Duodenal mucosa (tissue), 2 donors: ENCODE measurements at regions not wholly inside any gene's neighbourhood (a gene's known extent, or its start where the extent isn't known, plus 50 kb on each side); places are given as distances from the start of the nearest gene placed in this dataset.

Source experiments
- H3K27ac ChIP-seq: one replicate; pipeline ENCODE4 v1.7.0; 2013; ENCODE audit warnings: low read depth, low read length
- H3K27me3 ChIP-seq, 2 donors: one replicate each; pipeline ENCODE4 v1.7.0; 2013; ENCODE audit warnings: low read length in 2 of 2, control low read depth in 1 of 2; ENCODE audit not compliant: insufficient read depth in 2 of 2, control insufficient read depth in 1 of 2
- H3K36me3 ChIP-seq, 2 donors: one replicate each; pipeline ENCODE4 v1.7.0; 2013; ENCODE audit warnings: low read length in 2 of 2, control low read depth in 1 of 2; ENCODE audit not compliant: insufficient read depth in 2 of 2, control insufficient read depth in 1 of 2
- H3K4me1 ChIP-seq, 2 donors: one replicate each; pipeline ENCODE4 v1.7.0; 2013; ENCODE audit warnings: low read length in 2 of 2, control low read depth in 1 of 2; ENCODE audit not compliant: insufficient read depth in 2 of 2, control insufficient read depth in 1 of 2
- H3K4me3 ChIP-seq, 2 donors: one replicate each; pipeline ENCODE4 v1.7.0; 2013; ENCODE audit warnings: low read length in 2 of 2, low read depth in 1 of 2
- H3K9ac ChIP-seq, 2 donors: one replicate each; pipeline ENCODE4 v1.7.0; 2013; ENCODE audit warnings: low read length in 2 of 2, low read depth in 1 of 2
- H3K9me3 ChIP-seq, 2 donors: one replicate each; pipeline ENCODE4 v1.7.0; 2013; ENCODE audit warnings: low read length in 2 of 2, control low read depth in 1 of 2; ENCODE audit not compliant: control insufficient read depth in 1 of 2

DNA sequence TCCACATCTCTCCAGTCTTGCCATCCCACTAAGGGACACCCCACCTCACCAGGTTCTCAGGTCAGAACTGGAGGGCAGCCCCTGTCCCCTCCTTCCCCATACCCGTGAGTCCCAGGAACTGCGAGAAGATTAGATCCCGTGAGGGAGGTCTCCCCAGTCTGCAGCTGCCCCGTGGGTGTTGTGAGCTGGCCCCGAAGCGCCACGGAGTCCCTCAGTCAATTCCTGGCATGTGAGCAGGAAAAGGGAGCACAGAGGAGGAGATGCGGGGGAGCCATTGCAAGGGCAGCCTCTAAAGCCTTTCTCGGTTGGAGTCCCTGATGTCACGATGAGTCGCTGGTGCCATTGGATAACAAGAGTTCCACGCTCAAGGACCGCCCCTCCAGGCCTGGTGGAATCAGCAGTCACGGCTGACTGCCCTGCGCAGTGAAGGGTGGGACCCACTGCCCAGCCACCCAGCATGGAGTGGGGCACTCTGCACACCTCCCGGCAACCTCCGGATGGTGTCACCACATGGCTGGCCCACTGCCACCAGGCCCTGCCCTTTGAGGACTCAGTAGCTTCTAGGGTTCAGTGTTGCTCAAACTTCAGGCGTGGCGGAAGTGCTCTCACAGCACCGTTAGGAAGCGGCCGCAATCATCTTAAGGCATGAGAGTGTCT lies 434.9 kb upstream of the MYT1L start:
- H3K27ac ChIP-seq = no peak overlapping the region
- no peak overlapping the region for H3K4me3 ChIP-seq
- H3K27me3 ChIP-seq = no peaks in the 10 kb centered on the region

DNA sequence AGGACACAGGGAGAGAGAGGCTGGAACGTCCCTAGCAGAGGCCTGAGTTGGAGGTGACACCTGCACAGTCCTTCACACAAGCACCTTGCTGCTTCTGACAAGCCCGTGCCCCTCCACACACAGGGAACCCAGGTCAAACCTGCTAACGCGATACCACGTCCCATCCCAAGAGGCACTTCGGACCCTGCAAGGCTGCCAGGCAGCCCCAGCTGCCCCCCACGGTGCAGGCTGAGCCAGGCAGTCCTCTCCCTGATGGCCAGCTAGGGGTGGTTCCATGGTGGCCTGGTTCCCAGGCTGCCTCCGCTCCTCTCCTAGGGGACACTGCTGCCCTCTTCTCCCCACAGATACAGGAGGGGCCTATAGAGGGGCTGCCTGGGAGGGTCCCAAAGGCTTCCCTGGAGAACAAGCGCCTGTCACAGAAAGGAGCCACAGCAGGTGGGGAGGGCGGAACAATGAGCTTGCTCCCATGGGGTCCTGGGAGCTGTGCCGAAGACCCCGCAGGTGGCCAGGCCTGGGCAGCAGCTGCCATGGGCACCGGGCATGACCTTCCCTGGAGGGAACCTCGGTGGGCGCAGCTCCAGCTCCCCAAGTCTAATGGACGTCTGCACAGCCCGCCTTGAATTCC lies 434.2 kb upstream of the MYT1L start:
- H3K4me1 ChIP-seq = no peaks in the 10 kb centered on the region
- no peaks in the 10 kb centered on the region for H3K36me3 ChIP-seq
- no peak overlapping the region for H3K4me3 ChIP-seq
- no peak overlapping the region for H3K9ac ChIP-seq
- peaks cover 0 to 5% of the 10 kb centered on the region in 2 donors for H3K9me3 ChIP-seq
- H3K27me3 ChIP-seq = no peaks in the 10 kb centered on the region
- H3K27ac ChIP-seq = no peak overlapping the region

More for the DNA sequence above, 434.9 kb upstream of the MYT1L start:
- Histone ChIP-seq H3K36me3 (no peaks in the 10 kb centered on the region), H3K9ac (no peak overlapping the region), H3K9me3 (no peaks in the 10 kb centered on the region), H3K4me1 (no peaks in the 10 kb centered on the region)

DNA sequence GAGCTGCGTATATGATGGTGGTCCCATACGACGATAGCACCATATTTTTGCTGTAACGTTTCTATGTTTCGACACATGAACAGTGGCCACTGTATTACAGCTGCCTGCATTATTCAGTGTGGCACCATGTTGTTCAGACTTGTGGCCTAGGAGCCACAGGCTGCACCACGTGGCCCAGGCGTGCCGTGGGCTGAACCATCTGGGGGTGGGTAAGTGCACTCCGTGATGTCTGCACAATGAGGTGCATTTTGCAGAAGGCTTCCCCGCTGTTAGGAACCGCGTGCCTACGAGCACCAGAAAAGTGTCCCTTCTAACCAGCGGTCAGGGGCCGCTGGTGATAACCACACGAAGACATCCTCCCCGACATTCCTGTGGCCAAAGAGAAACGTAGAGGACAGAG lies 433.7 kb upstream of the MYT1L start:
- H3K4me3 ChIP-seq = no peak overlapping the region
- no peaks in the 10 kb centered on the region for H3K36me3 ChIP-seq
- H3K9me3 ChIP-seq = peaks cover 0 to 5% of the 10 kb centered on the region in 2 donors
- no peak overlapping the region for H3K9ac ChIP-seq
- no peak overlapping the region for H3K27ac ChIP-seq
- H3K4me1 ChIP-seq = no peaks in the 10 kb centered on the region
- H3K27me3 ChIP-seq = no peaks in the 10 kb centered on the region

DNA sequence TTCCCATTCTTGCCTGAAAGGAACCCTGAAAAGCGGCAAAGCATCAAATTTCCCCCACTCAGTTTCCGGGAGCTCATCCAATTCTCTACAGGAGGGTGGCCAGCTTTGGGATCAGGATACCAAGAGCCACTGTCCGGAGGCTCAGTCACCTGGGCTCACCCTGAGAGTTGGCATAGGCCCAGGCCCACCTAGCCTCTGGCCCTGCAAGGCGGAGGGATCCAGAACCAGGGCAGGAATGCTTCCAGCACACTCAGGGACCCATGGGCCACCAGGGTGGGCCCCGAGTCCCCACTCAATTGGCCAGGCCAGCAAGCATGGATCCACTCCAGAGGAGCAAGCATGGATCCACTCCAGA lies 432.9 kb upstream of the MYT1L start:
- H3K9me3 ChIP-seq = peaks cover 0 to 5% of the 10 kb centered on the region in 2 donors
- no peak overlapping the region for H3K9ac ChIP-seq
- H3K4me1 ChIP-seq = no peaks in the 10 kb centered on the region
- no peak overlapping the region for H3K4me3 ChIP-seq
- no peak overlapping the region for H3K27ac ChIP-seq
- H3K36me3 ChIP-seq = no peaks in the 10 kb centered on the region
- H3K27me3 ChIP-seq = no peaks in the 10 kb centered on the region

DNA sequence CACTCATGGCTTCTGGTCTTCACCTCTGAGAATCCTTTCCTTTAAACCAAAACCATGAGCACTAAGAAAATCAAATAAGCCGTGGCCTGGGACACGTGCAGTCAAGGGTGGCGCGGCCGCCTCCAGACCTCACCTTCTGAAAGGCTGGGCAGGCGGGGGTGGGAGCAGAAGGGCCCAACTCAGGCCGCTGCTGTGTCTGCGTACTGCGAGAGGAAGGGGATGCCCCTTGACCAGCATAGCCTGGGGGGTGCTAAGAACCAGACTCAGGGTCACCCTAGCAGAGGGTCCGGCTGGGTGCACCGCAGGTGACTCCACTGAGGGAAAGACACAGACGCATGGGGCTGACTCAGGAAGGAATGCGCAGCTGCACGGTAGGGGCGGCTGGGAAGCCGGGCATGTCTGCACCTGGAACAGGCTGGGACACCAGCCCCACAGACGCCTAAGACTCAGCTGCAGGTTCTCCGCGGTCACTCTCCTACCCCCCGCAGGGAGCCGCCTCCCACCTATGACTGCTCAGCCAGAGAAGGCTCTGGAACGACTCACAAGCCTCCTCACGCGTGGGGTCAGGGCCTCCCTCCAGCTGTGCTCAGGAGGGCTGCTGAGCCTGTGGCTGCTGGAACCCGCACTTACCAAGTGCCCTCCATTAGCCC lies 432.4 kb upstream of the MYT1L start:
- no peak overlapping the region for H3K27ac ChIP-seq
- no peaks in the 10 kb centered on the region for H3K4me1 ChIP-seq
- peaks cover 0 to 5% of the 10 kb centered on the region in 2 donors for H3K9me3 ChIP-seq
- H3K4me3 ChIP-seq = no peak overlapping the region
- H3K27me3 ChIP-seq = no peaks in the 10 kb centered on the region
- no peak overlapping the region for H3K9ac ChIP-seq
- H3K36me3 ChIP-seq = no peaks in the 10 kb centered on the region

DNA sequence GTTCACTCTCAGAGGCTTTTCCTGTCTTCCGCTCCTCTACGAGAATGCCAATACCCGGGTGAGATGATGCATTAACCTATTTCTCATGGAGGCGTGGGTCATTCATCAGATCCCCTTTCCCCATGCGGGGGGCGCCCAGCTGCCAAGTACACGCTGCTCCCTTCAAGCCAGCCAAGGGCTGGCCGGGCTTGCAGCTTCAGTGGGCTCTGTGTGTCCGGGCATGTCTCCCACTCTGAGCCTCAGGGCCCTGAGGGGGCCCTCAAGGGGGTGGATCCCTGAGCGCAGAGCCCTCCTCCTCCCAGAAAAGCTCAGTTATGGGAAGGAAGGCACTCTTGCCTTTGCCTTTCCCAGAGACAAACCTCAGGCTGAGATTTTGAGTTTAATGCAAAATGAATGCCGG lies 431.8 kb upstream of the MYT1L start:
- Histone ChIP-seq H3K4me3 (no peak overlapping the region), H3K27me3 (no peaks in the 10 kb centered on the region), H3K27ac (no peak overlapping the region), H3K4me1 (no peaks in the 10 kb centered on the region), H3K36me3 (no peaks in the 10 kb centered on the region), H3K9me3 (peaks cover 0 to 5% of the 10 kb centered on the region in 2 donors), H3K9ac (no peak overlapping the region)

DNA sequence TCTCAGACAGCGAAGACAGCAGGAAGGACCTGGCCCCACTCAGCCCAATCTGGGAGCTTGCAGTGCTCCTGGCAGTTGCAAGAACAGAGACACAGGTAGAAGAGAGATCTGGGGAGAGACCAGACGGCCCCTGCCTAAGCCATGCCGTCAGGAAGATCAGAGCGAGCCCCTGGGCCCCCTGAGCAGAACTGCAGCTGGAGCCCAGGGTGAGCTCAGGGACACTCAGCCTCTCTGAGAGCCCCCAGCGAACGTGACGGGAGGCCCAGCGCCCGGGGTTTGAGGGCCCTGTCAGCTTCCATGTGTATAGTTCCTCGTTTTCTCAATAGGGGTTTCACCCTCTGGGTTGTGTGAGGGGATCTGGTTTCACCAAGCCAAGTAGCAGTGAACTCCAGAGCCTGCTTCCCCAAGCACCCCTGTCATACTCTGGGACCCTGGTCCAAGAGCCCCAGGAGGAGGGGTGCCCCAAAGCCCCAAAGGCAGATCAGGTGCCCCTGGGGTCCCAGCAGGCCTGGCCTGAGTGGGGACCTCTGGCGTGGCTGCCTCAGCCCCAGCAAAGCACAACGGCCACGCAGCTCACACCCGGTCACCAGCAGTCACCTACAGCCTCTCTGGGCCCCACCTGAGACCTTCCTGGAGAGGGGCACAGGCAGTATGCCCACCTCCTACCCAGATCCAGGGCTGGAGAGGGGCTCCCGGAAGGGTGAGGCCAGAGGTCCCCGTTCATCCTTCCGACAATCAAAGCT lies 431.3 kb upstream of the MYT1L start:
- Histone ChIP-seq H3K9ac (no peak overlapping the region), H3K4me3 (no peak overlapping the region), H3K27ac (no peak overlapping the region), H3K4me1 (no peaks in the 10 kb centered on the region), H3K9me3 (peaks cover 0 to 5% of the 10 kb centered on the region in 2 donors), H3K27me3 (no peaks in the 10 kb centered on the region), H3K36me3 (no peaks in the 10 kb centered on the region)

DNA sequence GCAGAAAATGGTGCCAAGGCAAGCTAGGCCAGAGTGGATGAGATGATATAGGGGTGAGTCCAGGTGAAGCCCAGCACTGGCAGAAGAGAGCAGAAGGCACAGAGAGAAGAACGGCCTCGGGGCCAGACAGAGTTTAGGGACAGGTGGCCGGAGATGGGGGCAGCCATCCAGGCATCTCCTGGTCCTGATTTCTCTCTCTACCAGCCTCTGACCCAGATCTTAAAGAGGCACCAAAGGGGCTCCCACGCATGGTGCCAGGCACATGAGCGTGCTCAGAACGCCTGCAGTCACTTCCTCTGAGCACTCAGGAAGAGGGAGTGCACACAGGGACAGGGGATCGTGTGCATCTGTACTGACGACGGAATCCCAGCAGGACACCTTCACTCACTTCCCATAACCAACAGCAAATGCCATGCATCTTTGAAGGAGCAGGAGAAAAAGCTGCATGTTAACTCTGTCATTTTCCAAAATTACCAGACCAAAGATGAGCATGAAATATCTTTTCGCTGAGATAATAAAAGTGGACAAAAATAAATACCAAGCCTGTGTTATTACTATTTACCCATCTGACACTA lies 427.8 kb upstream of the MYT1L start:
- no peak overlapping the region for H3K9ac ChIP-seq
- no peak overlapping the region for H3K27ac ChIP-seq
- no peaks in the 10 kb centered on the region for H3K36me3 ChIP-seq
- H3K27me3 ChIP-seq = no peaks in the 10 kb centered on the region
- H3K4me1 ChIP-seq = no peaks in the 10 kb centered on the region
- peaks cover 0 to 12% of the 10 kb centered on the region in 2 donors for H3K9me3 ChIP-seq
- H3K4me3 ChIP-seq = no peak overlapping the region

DNA sequence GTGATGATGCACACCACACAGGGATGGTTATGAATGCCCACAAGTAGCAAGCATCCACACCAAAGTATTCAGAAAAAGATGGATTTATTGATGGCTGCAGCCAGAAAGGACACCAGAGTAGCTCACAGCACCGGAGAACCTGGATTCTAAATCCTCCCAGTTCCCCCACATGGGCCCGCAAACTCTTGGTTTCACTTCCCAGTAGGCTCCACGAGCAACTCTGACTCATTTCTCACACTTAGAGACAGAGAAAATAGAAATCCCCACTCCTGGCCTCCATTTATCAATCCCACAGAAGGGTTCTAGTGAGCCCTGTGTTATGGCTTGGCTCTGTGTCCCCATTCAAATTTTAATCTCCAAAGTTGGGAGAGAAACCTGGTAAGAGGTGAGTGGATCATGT lies 426.7 kb upstream of the MYT1L start:
- no peaks in the 10 kb centered on the region for H3K27me3 ChIP-seq

DNA sequence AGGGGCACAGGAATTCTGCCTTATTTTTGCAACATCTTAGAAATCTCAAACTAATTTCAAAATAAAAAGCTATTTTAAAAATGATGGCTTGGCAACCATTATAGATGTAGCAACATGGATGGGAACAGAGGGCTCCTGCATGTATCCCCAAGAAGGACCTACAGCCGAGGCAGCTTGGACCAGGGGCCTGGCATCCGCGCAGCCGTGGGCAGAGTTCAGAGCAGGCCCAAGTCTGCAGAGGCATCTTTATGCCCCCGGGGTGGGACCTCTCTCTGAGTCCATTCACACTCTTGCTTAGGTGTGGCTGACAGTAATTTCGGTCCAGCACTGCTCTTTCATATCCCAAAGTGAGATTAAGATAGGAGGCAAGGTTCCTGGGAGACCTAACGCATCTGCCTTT lies 425.8 kb upstream of the MYT1L start:
- Histone ChIP-seq H3K9me3 (peaks cover 0 to 17% of the 10 kb centered on the region in 2 donors), H3K27ac (no peak overlapping the region), H3K4me1 (no peaks in the 10 kb centered on the region), H3K9ac (no peak overlapping the region), H3K36me3 (no peaks in the 10 kb centered on the region), H3K27me3 (no peaks in the 10 kb centered on the region), H3K4me3 (no peak overlapping the region)

More for the DNA sequence above, 426.7 kb upstream of the MYT1L start:
- H3K9me3 ChIP-seq = peaks cover 0 to 17% of the 10 kb centered on the region in 2 donors
- no peaks in the 10 kb centered on the region for H3K4me1 ChIP-seq
- no peak overlapping the region for H3K4me3 ChIP-seq
- H3K27ac ChIP-seq = no peak overlapping the region
- no peak overlapping the region for H3K9ac ChIP-seq
- no peaks in the 10 kb centered on the region for H3K36me3 ChIP-seq
